IMR-90 (cell line): ENCODE measurements at regions not wholly inside any gene's neighbourhood (a gene's known extent, or its start where the extent isn't known, plus 50 kb on each side); places are given as distances from the start of the nearest gene placed in this dataset.
"Not testable (repeated sequence)": the region's sequence is repeated elsewhere in the genome, so short reads cannot be mapped to it uniquely, and the experiment has no call there.

Experiments used
- MAFK ChIP-seq: IDR thresholded peaks from 2 replicates; pipeline ENCODE4 v1.6.1; 2012; ENCODE audit warnings: low read depth, low read length, improper control_type of control experiment
- NFE2L2 ChIP-seq: fragments of 150-350 bp; IDR thresholded peaks from 2 replicates; pipeline ENCODE4 v1.6.1; 2016; ENCODE audit warnings: low read depth, mild to moderate bottlenecking, low read length
- POLR2A ChIP-seq: IDR thresholded peaks from 2 replicates; pipeline ENCODE4 v1.6.1; 2012; ENCODE audit warnings: mild to moderate bottlenecking, low read depth, low read length
- RAD21 ChIP-seq: IDR thresholded peaks from 2 replicates; pipeline ENCODE4 v1.6.1; 2012; ENCODE audit warnings: low read length, improper control_type of control experiment
- RCOR1 ChIP-seq: IDR thresholded peaks from 2 replicates; pipeline ENCODE4 v1.6.1; 2012; ENCODE audit warnings: mild to moderate bottlenecking, low read length, improper control_type of control experiment; ENCODE audit not compliant: insufficient replicate concordance
- TF ChIP-seq, protein P1 (sequence below): conservative IDR thresholded peaks from 2 replicates; pipeline ENCODE4 v1.5.1; 2012; ENCODE audit warnings: mild to moderate bottlenecking, low read depth, low read length, improper control_type of control experiment

- TF ChIP-seq, protein P1, sequence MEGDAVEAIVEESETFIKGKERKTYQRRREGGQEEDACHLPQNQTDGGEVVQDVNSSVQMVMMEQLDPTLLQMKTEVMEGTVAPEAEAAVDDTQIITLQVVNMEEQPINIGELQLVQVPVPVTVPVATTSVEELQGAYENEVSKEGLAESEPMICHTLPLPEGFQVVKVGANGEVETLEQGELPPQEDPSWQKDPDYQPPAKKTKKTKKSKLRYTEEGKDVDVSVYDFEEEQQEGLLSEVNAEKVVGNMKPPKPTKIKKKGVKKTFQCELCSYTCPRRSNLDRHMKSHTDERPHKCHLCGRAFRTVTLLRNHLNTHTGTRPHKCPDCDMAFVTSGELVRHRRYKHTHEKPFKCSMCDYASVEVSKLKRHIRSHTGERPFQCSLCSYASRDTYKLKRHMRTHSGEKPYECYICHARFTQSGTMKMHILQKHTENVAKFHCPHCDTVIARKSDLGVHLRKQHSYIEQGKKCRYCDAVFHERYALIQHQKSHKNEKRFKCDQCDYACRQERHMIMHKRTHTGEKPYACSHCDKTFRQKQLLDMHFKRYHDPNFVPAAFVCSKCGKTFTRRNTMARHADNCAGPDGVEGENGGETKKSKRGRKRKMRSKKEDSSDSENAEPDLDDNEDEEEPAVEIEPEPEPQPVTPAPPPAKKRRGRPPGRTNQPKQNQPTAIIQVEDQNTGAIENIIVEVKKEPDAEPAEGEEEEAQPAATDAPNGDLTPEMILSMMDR, result not testable (repeated sequence)
- TF ChIP-seq NFE2L2, POLR2A, RCOR1, RAD21, MAFK: not testable (repeated sequence)
These were observed 174.2 kb downstream of the OR4M2 start for GRCh38 chr15:22254409-22255045.
